SK-N-SH (cell line): ENCODE measurements at regions not wholly inside any gene's neighbourhood (a gene's known extent, or its start where the extent isn't known, plus 50 kb on each side); places are given as distances from the start of the nearest gene placed in this dataset.

Experiments
- CTCF ChIA-PET: fragments of 300-600, 350-600 bp; formaldehyde crosslinking; extraction: SDS; loops from one replicate; lab custom pipeline; 2021; lab: Yijun Ruan, JAX
- POLR2A ChIA-PET: fragments of 350-600 bp; sonication (Branson Sonifier 250); formaldehyde crosslinking; extraction: SDS; loops from one replicate; lab custom pipeline; 2020; ENCODE audit warnings: antibody characterized with exemption, inconsistent platforms; lab: Yijun Ruan, JAX
- DNase-seq: peaks from one replicate; pipeline ENCODE4 v3.0.0; 2012
- H2AFZ ChIP-seq: fragments of 200-600 bp; sonication (generic); 2 replicates; pipeline ENCODE4 v1.8.1; 2016; ENCODE audit warnings: antibody characterized with exemption, mild to moderate bottlenecking, low read depth
- H3F3A ChIP-seq: fragments of 200-600 bp; sonication (generic); replicated peaks from 2 replicates; pipeline ENCODE3; 2016; ENCODE audit warnings: antibody characterized with exemption, mild to moderate bottlenecking; ENCODE audit not compliant: insufficient read depth
- H3K27ac ChIP-seq, 2 experiments: fragments of 200-500 bp in 1 of 2; fragments of 200-600 bp in 1 of 2; sonication (Bioruptor generic) in 1 of 2; sonication (generic), shearing (Covaris generic) in 1 of 2; 2 replicates each; pipeline versions ENCODE4 v1.5.1 to v1.6.1; 2014 to 2016; ENCODE audit warnings: low read depth in 2 of 2, inconsistent platforms in 1 of 2, low read length in 1 of 2, mild to moderate bottlenecking in 1 of 2, mixed read lengths in 1 of 2
- H3K27me3 ChIP-seq: fragments of 200-600 bp; sonication (generic), shearing (Covaris generic); 2 replicates; pipeline ENCODE4 v1.6.1; 2016; ENCODE audit warnings: mixed run types; ENCODE audit not compliant: insufficient read depth
- H3K36me3 ChIP-seq, 2 experiments: fragments of 200-500 bp in 1 of 2; fragments of 200-600 bp in 1 of 2; sonication (Bioruptor generic) in 1 of 2; sonication (generic) in 1 of 2; replicated peaks in 1 of 2; 2 replicates each; pipeline versions ENCODE3 to v1.5.1; 2014 to 2016; ENCODE audit warnings: low read length in 1 of 2, mild to moderate bottlenecking in 1 of 2; ENCODE audit not compliant: insufficient read depth in 2 of 2, control insufficient read depth in 1 of 2
- H3K4me1 ChIP-seq, 2 experiments: fragments of 200-500 bp in 1 of 2; fragments of 200-600 bp in 1 of 2; sonication (Bioruptor generic) in 1 of 2; sonication (generic), shearing (Covaris generic) in 1 of 2; 2 replicates each; pipeline versions ENCODE4 v1.5.1 to v1.6.1; 2014 to 2016; ENCODE audit warnings: low read depth in 1 of 2, low read length in 1 of 2, mixed run types in 1 of 2; ENCODE audit not compliant: insufficient read depth in 2 of 2, control insufficient read depth in 1 of 2
- H3K4me2 ChIP-seq: fragments of 200-600 bp; sonication (generic), shearing (Covaris generic); 2 replicates; pipeline ENCODE4 v1.6.1; 2017; ENCODE audit warnings: mixed run types
- H3K4me3 ChIP-seq, 2 experiments: fragments of 200-500 bp in 1 of 2; fragments of 200-600 bp in 1 of 2; sonication (Bioruptor generic) in 1 of 2; sonication (generic), shearing (Covaris generic) in 1 of 2; 2 replicates each; pipeline versions ENCODE4 v1.5.1 to v1.8.1; 2014 to 2016; ENCODE audit warnings: low read depth in 2 of 2, inconsistent platforms in 1 of 2, low read length in 1 of 2, mild to moderate bottlenecking in 1 of 2, mixed read lengths in 1 of 2, moderate library complexity in 1 of 2
- H3K79me2 ChIP-seq: fragments of 200-600 bp; sonication (generic); 2 replicates; pipeline ENCODE4 v1.8.1; 2017; ENCODE audit warnings: mild to moderate bottlenecking; ENCODE audit not compliant: insufficient read depth
- H3K9ac ChIP-seq: fragments of 200-600 bp; sonication (generic); 2 replicates; pipeline ENCODE4 v1.6.1; 2017; ENCODE audit warnings: mixed run types
- H3K9me2 ChIP-seq: fragments of 200-600 bp; sonication (generic); 2 replicates; pipeline ENCODE4 v1.6.1; 2017; ENCODE audit warnings: mixed run types
- H3K9me3 ChIP-seq: fragments of 200-600 bp; sonication (generic); 2 replicates; pipeline ENCODE4 v1.6.1; 2017; ENCODE audit warnings: mixed run types, mild to moderate bottlenecking, moderate library complexity
- H4K20me1 ChIP-seq: fragments of 200-600 bp; sonication (generic); 2 replicates; pipeline ENCODE4 v1.6.1; 2017; ENCODE audit warnings: mild to moderate bottlenecking, mixed run types; ENCODE audit not compliant: insufficient read depth
- CHD2 ChIP-seq: fragments of 150-350 bp; IDR thresholded peaks from 2 replicates; pipeline ENCODE4 v1.6.1; 2018; ENCODE audit warnings: low read length; ENCODE audit not compliant: partially characterized antibody
- EP300 ChIP-seq, 2 experiments: IDR thresholded peaks; 2 replicates each; pipeline versions ENCODE4 v1.4.0 to v1.6.1; 2012; ENCODE audit warnings: borderline replicate concordance in 1 of 2, low read depth in 1 of 2, low read length in 1 of 2
- EZH2phosphoT487 ChIP-seq: fragments of 200-600 bp; sonication (generic); IDR thresholded peaks from 2 replicates; pipeline ENCODE4 v1.6.1; 2017; ENCODE audit warnings: low read depth, mixed run types, mild to moderate bottlenecking, antibody characterized with exemption, moderate library complexity, borderline replicate concordance
- FOXJ3 ChIP-seq: sonication (generic); formaldehyde crosslinking; IDR thresholded peaks from 2 replicates; pipeline ENCODE4 v1.5.1; 2020; ENCODE audit warnings: mild to moderate bottlenecking, missing genetic modification reagents
- GABPA ChIP-seq: IDR thresholded peaks from 2 replicates; pipeline ENCODE4 v1.4.0; 2012; ENCODE audit warnings: low read depth, mild to moderate bottlenecking
- JUND ChIP-seq: IDR thresholded peaks from 2 replicates; pipeline ENCODE4 v1.4.0; 2012
- MAX ChIP-seq: IDR thresholded peaks from 2 replicates; pipeline ENCODE4 v1.4.0; 2012; ENCODE audit warnings: low read depth
- MEF2A ChIP-seq: IDR thresholded peaks from 2 replicates; pipeline ENCODE4 v1.4.0; 2012; ENCODE audit warnings: low read depth, borderline replicate concordance
- MXI1 ChIP-seq: IDR thresholded peaks from 2 replicates; pipeline ENCODE4 v1.6.1; 2012; ENCODE audit warnings: mild to moderate bottlenecking, low read depth, low read length, improper control_type of control experiment
- NFIC ChIP-seq: IDR thresholded peaks from 2 replicates; pipeline ENCODE4 v1.4.0; 2012; ENCODE audit warnings: borderline replicate concordance
- RAD21 ChIP-seq: IDR thresholded peaks from 2 replicates; pipeline ENCODE4 v1.6.1; 2012; ENCODE audit warnings: mild to moderate bottlenecking, low read length
- RCOR1 ChIP-seq: fragments of 150-350 bp; IDR thresholded peaks from 2 replicates; pipeline ENCODE4 v1.6.1; 2017; ENCODE audit warnings: antibody characterized with exemption, low read length
- SMC3 ChIP-seq: IDR thresholded peaks from 2 replicates; pipeline ENCODE4 v1.6.1; 2012; ENCODE audit warnings: low read depth, low read length, improper control_type of control experiment
- TCF12 ChIP-seq: IDR thresholded peaks from 2 replicates; pipeline ENCODE4 v1.4.0; 2012
- WGBS: methylation state at CpG from one replicate; pipeline ENCODE4 v1.1.6; 2017; ENCODE audit warnings: low lambda C conversion rate; 5-methylcytosine and 5-hydroxymethylcytosine counted together
- TF ChIP-seq, protein P1 (sequence below): IDR thresholded peaks from 2 replicates; pipeline ENCODE4; 2012
- TF ChIP-seq, protein P2 (sequence below): IDR thresholded peaks from 2 replicates; pipeline ENCODE4 v1.4.0; 2012; ENCODE audit warnings: low read depth, borderline replicate concordance
- TF ChIP-seq, protein P3 (sequence below): fragments of 200-600 bp; sonication (generic); IDR thresholded peaks from 2 replicates; pipeline ENCODE4 v1.6.1; 2017; ENCODE audit warnings: antibody characterized with exemption, mild to moderate bottlenecking, moderate library complexity

- TF ChIP-seq, protein P1, sequence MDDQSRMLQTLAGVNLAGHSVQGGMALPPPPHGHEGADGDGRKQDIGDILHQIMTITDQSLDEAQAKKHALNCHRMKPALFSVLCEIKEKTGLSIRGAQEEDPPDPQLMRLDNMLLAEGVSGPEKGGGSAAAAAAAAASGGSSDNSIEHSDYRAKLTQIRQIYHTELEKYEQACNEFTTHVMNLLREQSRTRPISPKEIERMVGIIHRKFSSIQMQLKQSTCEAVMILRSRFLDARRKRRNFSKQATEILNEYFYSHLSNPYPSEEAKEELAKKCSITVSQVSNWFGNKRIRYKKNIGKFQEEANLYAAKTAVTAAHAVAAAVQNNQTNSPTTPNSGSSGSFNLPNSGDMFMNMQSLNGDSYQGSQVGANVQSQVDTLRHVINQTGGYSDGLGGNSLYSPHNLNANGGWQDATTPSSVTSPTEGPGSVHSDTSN, result no peak
- TF ChIP-seq MAX (no peak), GABPA (no peak), SMC3 (no peak)
- TF ChIP-seq, all 33 proteins: peak for 0
Measured at GRCh38 chr17:74083321-74083720, 120.2 kb upstream of the RPL38 start (continued).

- CTCF ChIA-PET, result interaction anchor here (0.5 to 6.7 kb wide), 5 partner anchors 12 to 115 kb away, joined by 3 to 36 read pairs (median 5); no protein-coding TSS in a partner anchor
Measured at GRCh38 chr17:74085434-74085833, 118.0 kb upstream of the RPL38 start.

DNA sequence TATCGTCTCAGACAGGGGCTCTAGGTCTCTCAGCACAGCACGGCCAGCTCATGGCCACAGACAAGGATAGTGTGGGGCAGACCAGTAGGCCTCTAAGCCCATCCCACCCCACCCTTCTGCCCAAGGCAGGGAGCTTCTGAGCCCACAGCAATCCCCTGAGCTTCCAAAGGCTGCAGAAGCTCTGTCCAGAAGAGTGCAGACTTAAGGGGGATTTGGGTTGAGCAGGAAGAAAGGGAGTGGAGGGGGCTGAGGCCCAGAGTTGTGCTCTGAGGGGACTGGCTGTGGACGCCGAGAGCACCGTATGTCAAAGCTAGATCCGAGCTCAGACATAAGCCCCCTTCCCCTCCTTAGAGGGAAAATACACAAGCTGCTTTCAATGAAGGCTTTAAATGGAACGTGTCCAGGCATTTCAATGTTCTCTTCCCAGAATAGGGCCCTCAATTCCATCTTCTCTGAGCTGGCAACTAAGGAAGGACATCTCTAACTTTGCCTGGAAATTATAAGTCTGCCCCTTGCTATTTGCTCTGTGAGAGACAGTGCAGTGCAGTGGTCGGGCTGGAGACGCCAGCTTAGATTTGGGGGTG, 116.4 kb upstream of the RPL38 start:
- H4K20me1 ChIP-seq, result no peaks in the 10 kb centered on the region
- CTCF ChIA-PET, result interaction anchor here (0.8 to 6.7 kb wide), 11 partner anchors 9 to 657 kb away, joined by 3 to 36 read pairs (median 4); no protein-coding TSS in a partner anchor
- H3K9me3 ChIP-seq, result peaks cover 7% of the 10 kb centered on the region; the same call in 1 of the 2 replicates
- H3K79me2 ChIP-seq, result no peaks in the 10 kb centered on the region
- H3K4me2 ChIP-seq, result no peak overlapping the region
- H3K27me3 ChIP-seq, result no peaks in the 10 kb centered on the region
- no peak overlapping the region for H3K27ac ChIP-seq
- H3F3A ChIP-seq, result no peaks in the 10 kb centered on the region
- POLR2A ChIA-PET, result interaction anchor here (0.8 kb wide), 1 partner anchor 116 kb away, joined by 3 read pairs; the partner anchor contains the start of gene RPL38
- no peak overlapping the region for H2AFZ ChIP-seq
- H3K36me3 ChIP-seq, result no peaks in the 10 kb centered on the region
- no peak for DNase-seq
- peaks cover 0 to 2% of the 10 kb centered on the region in 2 experiments; a peak in 1 of 4 replicates for H3K4me1 ChIP-seq
- H3K9ac ChIP-seq, result no peak overlapping the region
- H3K9me2 ChIP-seq, result no peaks in the 10 kb centered on the region
- WGBS, result 39% methylated on average over 9 of the region's 9 CpGs
- H3K4me3 ChIP-seq, result no peak overlapping the region
- no peak for TF ChIP-seq FOXJ3
- TF ChIP-seq EZH2phosphoT487, result no peak
- TF ChIP-seq, protein P2, sequence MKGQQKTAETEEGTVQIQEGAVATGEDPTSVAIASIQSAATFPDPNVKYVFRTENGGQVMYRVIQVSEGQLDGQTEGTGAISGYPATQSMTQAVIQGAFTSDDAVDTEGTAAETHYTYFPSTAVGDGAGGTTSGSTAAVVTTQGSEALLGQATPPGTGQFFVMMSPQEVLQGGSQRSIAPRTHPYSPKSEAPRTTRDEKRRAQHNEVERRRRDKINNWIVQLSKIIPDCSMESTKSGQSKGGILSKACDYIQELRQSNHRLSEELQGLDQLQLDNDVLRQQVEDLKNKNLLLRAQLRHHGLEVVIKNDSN, result no peak
- no peak for TF ChIP-seq RAD21
- no peak for TF ChIP-seq TCF12
- no peak for TF ChIP-seq NFIC
- TF ChIP-seq MXI1, result no peak
- TF ChIP-seq RCOR1, result no peak
- TF ChIP-seq JUND, result no peak
- no peak for TF ChIP-seq EP300 (IDR thresholded peaks at IDR 0.05; ENCODE audit: borderline replicate concordance in 1 of 2, low read depth in 1 of 2, low read length in 1 of 2)
- TF ChIP-seq, protein P3, sequence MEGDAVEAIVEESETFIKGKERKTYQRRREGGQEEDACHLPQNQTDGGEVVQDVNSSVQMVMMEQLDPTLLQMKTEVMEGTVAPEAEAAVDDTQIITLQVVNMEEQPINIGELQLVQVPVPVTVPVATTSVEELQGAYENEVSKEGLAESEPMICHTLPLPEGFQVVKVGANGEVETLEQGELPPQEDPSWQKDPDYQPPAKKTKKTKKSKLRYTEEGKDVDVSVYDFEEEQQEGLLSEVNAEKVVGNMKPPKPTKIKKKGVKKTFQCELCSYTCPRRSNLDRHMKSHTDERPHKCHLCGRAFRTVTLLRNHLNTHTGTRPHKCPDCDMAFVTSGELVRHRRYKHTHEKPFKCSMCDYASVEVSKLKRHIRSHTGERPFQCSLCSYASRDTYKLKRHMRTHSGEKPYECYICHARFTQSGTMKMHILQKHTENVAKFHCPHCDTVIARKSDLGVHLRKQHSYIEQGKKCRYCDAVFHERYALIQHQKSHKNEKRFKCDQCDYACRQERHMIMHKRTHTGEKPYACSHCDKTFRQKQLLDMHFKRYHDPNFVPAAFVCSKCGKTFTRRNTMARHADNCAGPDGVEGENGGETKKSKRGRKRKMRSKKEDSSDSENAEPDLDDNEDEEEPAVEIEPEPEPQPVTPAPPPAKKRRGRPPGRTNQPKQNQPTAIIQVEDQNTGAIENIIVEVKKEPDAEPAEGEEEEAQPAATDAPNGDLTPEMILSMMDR, result no peak
- no peak for TF ChIP-seq MEF2A

More at GRCh38 chr17:74085434-74085833, 118.0 kb upstream of the RPL38 start:
- Histone ChIP-seq H3K27me3 (no peaks in the 10 kb centered on the region), H3K27ac (no peak overlapping the region), H3K4me3 (no peak overlapping the region; a peak in 1 of 4 replicates), H4K20me1 (no peaks in the 10 kb centered on the region), H3K4me1 (peaks cover 0 to 2% of the 10 kb centered on the region in 2 experiments; a peak in 1 of 4 replicates), H2AFZ (no peak overlapping the region), H3K9ac (no peak overlapping the region), H3K79me2 (no peaks in the 10 kb centered on the region), H3K4me2 (no peak overlapping the region), H3K36me3 (no peaks in the 10 kb centered on the region), H3K9me3 (peaks cover 7% of the 10 kb centered on the region; the same call in 1 of the 2 replicates), H3F3A (no peaks in the 10 kb centered on the region), H3K9me2 (no peaks in the 10 kb centered on the region)
- POLR2A ChIA-PET, result interaction anchor here (1.6 kb wide), 1 partner anchor 10 kb away, joined by 3 read pairs; no protein-coding TSS in a partner anchor
- DNase-seq, result no peak
- WGBS, result 12% methylated on average over 3 of the region's 3 CpGs
- no peak for TF ChIP-seq CHD2
- TF ChIP-seq, protein P3, result peak; percentile 19; the same call in 1 of the 2 replicates
